Ramos (cell line): ENCODE measurements at regions not wholly inside any gene's neighbourhood (a gene's known extent, or its start where the extent isn't known, plus 50 kb on each side); places are given as distances from the start of the nearest gene placed in this dataset.

ENCODE experiments used
- in situ Hi-C: fragments of 300-500 bp; cut with MboI; formaldehyde crosslinking; loops from one replicate; pipeline ENCODE4 v1.14.3; 2022; ENCODE audit warnings: low sequenced_read_pairs; ENCODE audit not compliant: unreplicated experiment

GRCh38 chr18:71809711-71810110 is 734.4 kb downstream of the CBLN2 start:
- in situ Hi-C loops = no loop called here

GRCh38 chr18:71808616-71809015 is 735.5 kb downstream of the CBLN2 start:
- in situ Hi-C loops = no loop called here

- in situ Hi-C loops = no loop called here
Measured at GRCh38 chr18:71807586-71807985, 736.6 kb downstream of the CBLN2 start.

- in situ Hi-C loops = no loop called here
Measured at GRCh38 chr18:71798986-71799673, 745.0 kb downstream of the CBLN2 start.

GRCh38 chr18:71797554-71797953 is 746.6 kb downstream of the CBLN2 start:
- in situ Hi-C loops = no loop called here

- in situ Hi-C loops = no loop called here
Measured at GRCh38 chr18:71784777-71785176, 759.4 kb downstream of the CBLN2 start.

GRCh38 chr18:71760541-71760940 is 783.6 kb downstream of the CBLN2 start:
- in situ Hi-C loops = no loop called here

- in situ Hi-C loops = no loop called here
Measured at GRCh38 chr18:71754246-71754645, 789.9 kb downstream of the CBLN2 start.

- in situ Hi-C loops = no loop called here
Measured at GRCh38 chr18:71743634-71744033, 800.5 kb downstream of the CBLN2 start.

- in situ Hi-C loops = no loop called here
Measured at GRCh38 chr18:71729611-71730010, 814.5 kb downstream of the CBLN2 start.

- in situ Hi-C loops = no loop called here
Measured at GRCh38 chr18:71727909-71728308, 816.2 kb downstream of the CBLN2 start.

GRCh38 chr18:71725256-71725655 is 818.9 kb downstream of the CBLN2 start:
- in situ Hi-C loops = no loop called here

GRCh38 chr18:71707985-71708500 is 836.1 kb downstream of the CBLN2 start:
- in situ Hi-C loops = no loop called here

GRCh38 chr18:71707400-71707799 is 836.7 kb downstream of the CBLN2 start:
- in situ Hi-C loops = no loop called here

- in situ Hi-C loops = no loop called here
Measured at GRCh38 chr18:71689416-71690160, 854.6 kb downstream of the CBLN2 start.

- in situ Hi-C loops = no loop called here
Measured at GRCh38 chr18:71682591-71682990, 861.6 kb downstream of the CBLN2 start.

GRCh38 chr18:71678144-71678543 is 866.0 kb downstream of the CBLN2 start:
- in situ Hi-C loops = no loop called here

- in situ Hi-C loops = no loop called here
Measured at GRCh38 chr18:71673954-71674353, 870.2 kb downstream of the CBLN2 start.

GRCh38 chr18:71673498-71673897 is 870.6 kb downstream of the CBLN2 start:
- in situ Hi-C loops = no loop called here

- in situ Hi-C loops = no loop called here
Measured at GRCh38 chr18:71666481-71666880, 877.7 kb downstream of the CBLN2 start.

- in situ Hi-C loops = no loop called here
Measured at GRCh38 chr18:71665131-71665530, 879.0 kb downstream of the CBLN2 start.

GRCh38 chr18:71643822-71644221 is 900.3 kb downstream of the CBLN2 start:
- in situ Hi-C loops = no loop called here
